ENCODE measurements at regions not wholly inside any gene's neighbourhood (a gene's known extent, or its start where the extent isn't known, plus 50 kb on each side); places are given as distances from the start of the nearest gene placed in this dataset.

DNA sequence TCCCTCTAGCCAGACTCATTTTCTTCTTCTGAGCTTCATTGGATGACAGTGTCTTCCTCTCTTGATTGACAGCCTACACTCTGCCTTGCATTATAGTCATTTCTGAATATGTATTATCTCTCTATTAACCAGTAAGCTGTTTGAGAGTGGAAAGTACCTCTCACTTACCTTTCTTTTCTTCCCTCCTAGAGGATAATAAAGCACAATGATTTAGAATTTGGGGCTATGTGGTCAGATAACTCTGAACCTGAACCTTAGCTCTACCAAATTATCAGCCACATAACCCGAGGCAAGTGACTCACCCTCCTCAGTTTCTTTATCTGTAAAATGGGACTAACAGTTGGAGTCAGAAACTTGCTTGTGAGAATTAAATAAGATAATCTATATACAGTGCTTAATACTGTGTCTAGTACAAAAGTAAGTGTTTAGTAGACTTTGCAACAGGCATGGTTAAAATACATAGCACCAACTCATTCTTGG is 331.8 kb upstream of the TBL1XR1 start:
- H3K27ac ChIP-seq, result no peak overlapping the region
- no peak overlapping the region for H3K4me3 ChIP-seq
- no peak for TF ChIP-seq POLR2A (IDR thresholded peaks at IDR 0.05)
- no peaks in the 10 kb centered on the region for H3K9me3 ChIP-seq (replicated peaks in 1 of 3)
- intact Hi-C loops (cut with DNase I), result no loop called here
- H3K27me3 ChIP-seq, result no peaks in the 10 kb centered on the region
- no peak for DNase-seq
- H3K36me3 ChIP-seq (replicated peaks in 1 of 2), result no peaks in the 10 kb centered on the region
- 77 to 100% (median 86%) methylated on average over 1 of the region's 1 CpG for WGBS, 4 donors
- H3K4me1 ChIP-seq (replicated peaks in 1 of 2), result peaks cover 0 to 9% of the 10 kb centered on the region in 2 donors

GRCh38 chr3:177529716-177530335 is 332.5 kb upstream of the TBL1XR1 start:
- WGBS, 4 donors, result 81 to 94% (median 89%) methylated on average over 5 of the region's 5 CpGs
- H3K36me3 ChIP-seq (replicated peaks in 1 of 2), result no peaks in the 10 kb centered on the region
- TF ChIP-seq, protein P1, sequence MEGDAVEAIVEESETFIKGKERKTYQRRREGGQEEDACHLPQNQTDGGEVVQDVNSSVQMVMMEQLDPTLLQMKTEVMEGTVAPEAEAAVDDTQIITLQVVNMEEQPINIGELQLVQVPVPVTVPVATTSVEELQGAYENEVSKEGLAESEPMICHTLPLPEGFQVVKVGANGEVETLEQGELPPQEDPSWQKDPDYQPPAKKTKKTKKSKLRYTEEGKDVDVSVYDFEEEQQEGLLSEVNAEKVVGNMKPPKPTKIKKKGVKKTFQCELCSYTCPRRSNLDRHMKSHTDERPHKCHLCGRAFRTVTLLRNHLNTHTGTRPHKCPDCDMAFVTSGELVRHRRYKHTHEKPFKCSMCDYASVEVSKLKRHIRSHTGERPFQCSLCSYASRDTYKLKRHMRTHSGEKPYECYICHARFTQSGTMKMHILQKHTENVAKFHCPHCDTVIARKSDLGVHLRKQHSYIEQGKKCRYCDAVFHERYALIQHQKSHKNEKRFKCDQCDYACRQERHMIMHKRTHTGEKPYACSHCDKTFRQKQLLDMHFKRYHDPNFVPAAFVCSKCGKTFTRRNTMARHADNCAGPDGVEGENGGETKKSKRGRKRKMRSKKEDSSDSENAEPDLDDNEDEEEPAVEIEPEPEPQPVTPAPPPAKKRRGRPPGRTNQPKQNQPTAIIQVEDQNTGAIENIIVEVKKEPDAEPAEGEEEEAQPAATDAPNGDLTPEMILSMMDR (IDR thresholded peaks at IDR 0.05), result no peak
- no peak for TF ChIP-seq POLR2A (IDR thresholded peaks at IDR 0.05)
- peaks cover 0 to 9% of the 10 kb centered on the region in 2 donors for H3K4me1 ChIP-seq (replicated peaks in 1 of 2)
- no peak overlapping the region for H3K27ac ChIP-seq
- no peak overlapping the region for H3K4me3 ChIP-seq
- intact Hi-C loops (cut with DNase I), result no loop called here
- H3K27me3 ChIP-seq, result no peaks in the 10 kb centered on the region
- no peak for DNase-seq
- no peaks in the 10 kb centered on the region for H3K9me3 ChIP-seq (replicated peaks in 1 of 3)

- Histone ChIP-seq H3K9me3 (replicated peaks in 1 of 3) (no peaks in the 10 kb centered on the region), H3K27me3 (no peaks in the 10 kb centered on the region), H3K36me3 (replicated peaks in 1 of 2) (no peaks in the 10 kb centered on the region), H3K27ac (no peak overlapping the region), H3K4me3 (no peak overlapping the region), H3K4me1 (replicated peaks in 1 of 2) (peaks cover 0 to 9% of the 10 kb centered on the region in 2 donors)
- no peak for TF ChIP-seq POLR2A (IDR thresholded peaks at IDR 0.05)
- TF ChIP-seq, protein P1 (IDR thresholded peaks at IDR 0.05), result no peak
- WGBS, 4 donors, result 71 to 81% (median 78%) methylated on average over 5 of the region's 5 CpGs
- intact Hi-C loops (cut with DNase I), result no loop called here
- no peak for DNase-seq
These were observed 333.6 kb upstream of the TBL1XR1 start for GRCh38 chr3:177530908-177531307.

- Histone ChIP-seq H3K9me3 (replicated peaks in 1 of 3) (no peaks in the 10 kb centered on the region), H3K4me1 (replicated peaks in 1 of 2) (peaks cover 16 to 25% of the 10 kb centered on the region in 2 donors), H3K27me3 (no peaks in the 10 kb centered on the region), H3K4me3 (no peak overlapping the region), H3K27ac (no peak overlapping the region), H3K36me3 (replicated peaks in 1 of 2) (no peaks in the 10 kb centered on the region)
- intact Hi-C loops (cut with DNase I), result no loop called here
- WGBS, 4 donors, result 85 to 93% (median 91%) methylated on average over 2 of the region's 2 CpGs
- no peak for TF ChIP-seq POLR2A (IDR thresholded peaks at IDR 0.05)
- TF ChIP-seq, protein P1 (IDR thresholded peaks at IDR 0.05), result no peak
- DNase-seq, result no peak
These were observed 339.6 kb upstream of the TBL1XR1 start for GRCh38 chr3:177536873-177537272.

DNA sequence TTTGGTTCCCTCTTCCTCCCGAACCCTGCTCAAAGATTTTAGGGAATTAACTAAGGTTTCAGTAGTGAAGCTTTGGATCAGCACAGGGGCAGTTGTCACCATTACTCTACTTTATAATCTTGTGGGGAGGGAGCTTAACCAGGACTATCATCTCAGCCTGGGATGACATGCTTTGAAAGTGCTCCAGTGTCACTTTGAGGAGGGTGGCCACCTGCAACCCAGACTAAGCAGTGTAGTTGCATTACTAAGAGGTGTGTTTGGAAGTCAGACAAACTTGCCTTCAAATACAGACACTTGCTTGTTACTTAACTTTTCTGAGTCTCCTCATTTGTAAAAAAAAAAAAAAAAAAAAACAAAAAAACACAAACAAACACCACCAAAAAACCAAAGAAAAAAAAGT is 340.3 kb upstream of the TBL1XR1 start:
- H3K27ac ChIP-seq, result peak overlapping the region in 4 of 5 donors; percentile 12 to 29 (median 22)

More for the DNA sequence above, 340.3 kb upstream of the TBL1XR1 start:
- Histone ChIP-seq H3K4me1 (replicated peaks in 1 of 2) (peaks cover 16 to 25% of the 10 kb centered on the region in 2 donors), H3K4me3 (no peak overlapping the region), H3K27me3 (no peaks in the 10 kb centered on the region), H3K9me3 (replicated peaks in 1 of 3) (no peaks in the 10 kb centered on the region), H3K36me3 (replicated peaks in 1 of 2) (no peaks in the 10 kb centered on the region)
- TF ChIP-seq, protein P1 (IDR thresholded peaks at IDR 0.05), result no peak
- TF ChIP-seq POLR2A (IDR thresholded peaks at IDR 0.05), result no peak
- no peak for DNase-seq
- intact Hi-C loops (cut with DNase I), result no loop called here
- WGBS, 4 donors, result 84 to 95% (median 89%) methylated on average over 1 of the region's 1 CpG

Data from adrenal gland (tissue), 9 donors.